ENCODE measurements at regions not wholly inside any gene's neighbourhood (a gene's known extent, or its start where the extent isn't known, plus 50 kb on each side); places are given as distances from the start of the nearest gene placed in this dataset.

DNA sequence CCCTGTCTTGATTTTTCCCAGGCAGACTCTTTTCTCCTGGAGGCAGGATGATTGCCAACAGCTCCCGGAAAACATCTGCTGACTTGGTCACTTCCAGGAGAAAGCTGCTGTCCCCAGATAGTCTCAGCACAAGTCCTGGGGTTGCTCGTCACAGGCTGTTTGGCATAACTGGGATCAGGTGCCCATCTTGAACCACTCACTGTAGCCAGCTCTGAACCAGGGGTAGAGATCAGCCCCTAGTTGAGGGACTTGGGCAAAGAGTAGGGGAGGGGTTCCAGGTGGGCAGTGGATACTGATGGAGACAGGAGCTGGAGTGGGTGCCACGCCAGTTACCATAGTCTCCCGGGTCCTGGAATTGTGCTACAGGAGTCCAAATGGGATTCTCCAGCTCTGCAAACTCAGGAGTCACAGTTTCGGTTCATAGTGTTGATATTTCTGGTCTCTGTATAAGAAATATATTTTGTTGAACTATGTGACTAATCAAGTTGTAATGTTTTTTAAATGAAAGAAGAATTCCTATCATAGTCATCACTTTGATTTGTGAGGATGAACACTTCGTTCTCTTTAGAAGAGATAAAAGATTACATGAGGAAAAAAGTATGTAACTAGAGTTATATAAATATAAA is 1154.5 kb downstream of the AACS start:
- no peak for DNase-seq (ENCODE audit: low spot score)
- in situ Hi-C loops (cut with MboI; ENCODE audit: low sequenced_read_pairs, unreplicated experiment) = no loop called here
- TF ChIP-seq, protein P1, sequence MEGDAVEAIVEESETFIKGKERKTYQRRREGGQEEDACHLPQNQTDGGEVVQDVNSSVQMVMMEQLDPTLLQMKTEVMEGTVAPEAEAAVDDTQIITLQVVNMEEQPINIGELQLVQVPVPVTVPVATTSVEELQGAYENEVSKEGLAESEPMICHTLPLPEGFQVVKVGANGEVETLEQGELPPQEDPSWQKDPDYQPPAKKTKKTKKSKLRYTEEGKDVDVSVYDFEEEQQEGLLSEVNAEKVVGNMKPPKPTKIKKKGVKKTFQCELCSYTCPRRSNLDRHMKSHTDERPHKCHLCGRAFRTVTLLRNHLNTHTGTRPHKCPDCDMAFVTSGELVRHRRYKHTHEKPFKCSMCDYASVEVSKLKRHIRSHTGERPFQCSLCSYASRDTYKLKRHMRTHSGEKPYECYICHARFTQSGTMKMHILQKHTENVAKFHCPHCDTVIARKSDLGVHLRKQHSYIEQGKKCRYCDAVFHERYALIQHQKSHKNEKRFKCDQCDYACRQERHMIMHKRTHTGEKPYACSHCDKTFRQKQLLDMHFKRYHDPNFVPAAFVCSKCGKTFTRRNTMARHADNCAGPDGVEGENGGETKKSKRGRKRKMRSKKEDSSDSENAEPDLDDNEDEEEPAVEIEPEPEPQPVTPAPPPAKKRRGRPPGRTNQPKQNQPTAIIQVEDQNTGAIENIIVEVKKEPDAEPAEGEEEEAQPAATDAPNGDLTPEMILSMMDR (IDR thresholded peaks at IDR 0.05; ENCODE audit: borderline replicate concordance, control extremely low read depth, extremely low read depth, insufficient read depth, missing control alignments) = no peak

DNA sequence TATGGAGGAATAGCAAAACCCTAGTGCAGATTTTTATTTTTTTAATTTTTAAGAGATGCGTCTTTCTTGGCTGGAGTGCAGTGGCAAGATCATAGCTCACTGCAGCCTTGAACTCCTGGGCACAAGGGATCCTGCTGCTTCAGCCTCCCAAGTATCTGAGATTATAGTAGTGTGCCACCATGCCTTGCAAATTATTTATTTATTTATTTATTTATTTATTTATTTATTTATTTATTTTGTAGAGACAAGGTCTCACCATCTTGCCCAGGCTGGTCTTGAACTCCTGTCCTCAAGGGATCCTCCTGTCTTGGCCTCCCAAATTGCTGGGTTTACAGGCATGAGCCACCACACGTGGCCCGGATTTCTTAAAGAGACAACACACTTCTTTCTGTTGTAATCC is 1158.8 kb downstream of the AACS start:
- in situ Hi-C loops (cut with MboI; ENCODE audit: low sequenced_read_pairs, unreplicated experiment) = no loop called here
- TF ChIP-seq, protein P1 (IDR thresholded peaks at IDR 0.05; ENCODE audit: borderline replicate concordance, control extremely low read depth, extremely low read depth, insufficient read depth, missing control alignments) = no peak
- no peak for DNase-seq (ENCODE audit: low spot score)

DNA sequence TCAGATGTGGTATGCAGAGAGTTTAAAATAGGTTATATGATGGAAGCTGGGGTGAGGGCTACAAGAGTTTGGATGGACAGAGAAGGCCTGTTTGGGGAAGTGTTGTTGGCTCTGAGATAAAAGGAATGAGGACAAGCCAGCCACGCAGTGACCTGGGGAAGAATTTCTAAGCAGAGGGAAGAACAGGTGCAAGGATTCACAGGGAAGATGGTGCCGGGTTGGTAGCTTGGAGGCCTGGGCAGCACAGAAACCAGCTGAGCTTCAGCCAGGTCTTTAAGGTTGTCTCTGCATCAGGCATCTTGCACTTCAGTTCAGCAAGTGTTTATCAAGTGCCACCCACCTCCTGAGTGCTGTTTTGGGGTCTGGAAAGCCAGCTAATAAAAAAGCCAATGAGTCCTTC is 1163.7 kb downstream of the AACS start:
- in situ Hi-C loops (cut with MboI; ENCODE audit: low sequenced_read_pairs, unreplicated experiment) = no loop called here
- DNase-seq (ENCODE audit: low spot score) = no peak
- TF ChIP-seq, protein P1 (IDR thresholded peaks at IDR 0.05; ENCODE audit: borderline replicate concordance, control extremely low read depth, extremely low read depth, insufficient read depth, missing control alignments) = no peak

DNA sequence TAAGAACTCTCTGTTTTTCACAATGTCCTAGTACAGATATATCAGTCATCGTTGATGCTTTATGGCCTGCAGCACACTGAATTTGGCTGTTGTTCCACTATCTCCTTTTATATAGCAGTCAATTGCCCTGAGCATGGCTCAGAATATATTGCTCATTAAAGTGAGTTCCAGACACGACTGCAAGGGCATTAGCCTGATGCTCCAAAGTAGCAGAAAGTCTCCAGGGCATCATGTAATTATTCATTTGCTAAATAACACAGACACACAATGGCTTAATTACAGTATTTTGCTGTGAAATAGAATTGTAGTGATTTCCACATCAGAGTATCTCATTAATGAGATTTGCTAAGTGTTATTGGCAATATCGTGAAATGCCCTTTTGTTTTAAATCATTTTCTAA is 1167.5 kb downstream of the AACS start:
- in situ Hi-C loops (cut with MboI; ENCODE audit: low sequenced_read_pairs, unreplicated experiment) = no loop called here
- TF ChIP-seq, protein P1 (IDR thresholded peaks at IDR 0.05; ENCODE audit: borderline replicate concordance, control extremely low read depth, extremely low read depth, insufficient read depth, missing control alignments) = no peak
- DNase-seq (ENCODE audit: low spot score) = no peak

DNA sequence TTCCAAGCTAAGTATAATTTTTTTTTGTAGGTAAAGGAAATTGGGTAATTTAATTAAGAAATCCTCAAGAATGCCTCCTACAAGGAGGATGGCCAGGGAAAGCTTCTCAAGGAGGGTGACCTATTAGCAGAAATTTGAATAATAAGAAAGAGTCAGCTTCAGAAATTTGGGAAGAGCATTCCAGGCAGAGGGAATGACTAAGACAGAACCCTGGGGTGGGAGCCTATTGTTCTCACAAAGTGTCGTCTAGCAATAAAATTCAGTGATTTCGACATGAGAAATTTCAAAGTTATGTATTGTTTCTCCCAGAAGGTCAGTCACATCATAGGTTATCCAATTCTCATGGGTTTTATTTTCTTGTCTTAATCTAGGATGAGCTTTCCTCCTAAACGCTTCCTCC is 1168.4 kb downstream of the AACS start:
- no peak for DNase-seq (ENCODE audit: low spot score)

DNA sequence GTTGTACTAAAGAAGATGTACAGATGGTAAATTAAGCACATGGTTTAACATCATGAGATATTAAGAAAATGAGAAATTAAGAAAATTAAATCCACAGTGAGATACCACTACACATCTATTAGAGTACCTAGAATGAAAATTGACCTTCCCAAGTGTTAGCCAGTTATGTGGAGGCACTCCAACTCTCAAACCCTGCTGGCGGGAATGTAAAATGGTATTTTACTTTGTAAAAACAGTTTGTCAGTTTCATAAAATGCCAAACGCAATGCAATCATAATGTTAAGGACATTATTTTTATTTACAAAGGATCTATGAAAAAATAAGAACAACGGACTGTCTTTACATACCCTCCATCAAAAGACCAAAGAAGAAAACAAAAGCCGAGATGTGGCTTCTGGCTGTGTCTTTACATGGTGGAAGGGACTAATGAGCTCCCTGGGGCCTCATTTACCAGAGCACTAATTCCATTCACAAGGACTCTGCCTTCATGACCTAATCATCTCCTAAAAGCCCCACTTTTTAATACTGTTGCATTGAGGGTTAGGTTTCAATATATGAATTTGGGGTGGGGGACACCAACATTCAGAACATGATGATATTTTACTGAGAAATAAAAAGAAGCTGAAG is 1178.7 kb downstream of the AACS start:
- DNase-seq (ENCODE audit: low spot score) = no peak
- in situ Hi-C loops (cut with MboI; ENCODE audit: low sequenced_read_pairs, unreplicated experiment) = no loop called here
- TF ChIP-seq, protein P1 (IDR thresholded peaks at IDR 0.05; ENCODE audit: borderline replicate concordance, control extremely low read depth, extremely low read depth, insufficient read depth, missing control alignments) = no peak

More for the DNA sequence above, 1168.4 kb downstream of the AACS start:
- in situ Hi-C loops (cut with MboI; ENCODE audit: low sequenced_read_pairs, unreplicated experiment) = no loop called here
- TF ChIP-seq, protein P1 (IDR thresholded peaks at IDR 0.05; ENCODE audit: borderline replicate concordance, control extremely low read depth, extremely low read depth, insufficient read depth, missing control alignments) = no peak

Data from GM13976 (cell line).